GM12875 (cell line): ENCODE measurements at regions not wholly inside any gene's neighbourhood (a gene's known extent, or its start where the extent isn't known, plus 50 kb on each side); places are given as distances from the start of the nearest gene placed in this dataset.

ENCODE experiments used
- H3K4me3 ChIP-seq: one replicate; pipeline ENCODE4 v1.5.1; 2011; ENCODE audit warnings: low read depth, low read length, control low read depth
- CTCF ChIP-seq: IDR thresholded peaks from 2 replicates; pipeline ENCODE4 v1.5.1; 2011; ENCODE audit warnings: low read depth, mild to moderate bottlenecking, control low read depth, inconsistent platforms, low read length, moderate library complexity, borderline replicate concordance; ENCODE audit not compliant: insufficient read depth

GRCh38 chr1:67632356-67632755 is 52.6 kb upstream of the GADD45A start:
- TF ChIP-seq CTCF: no peak
- no peak overlapping the region for H3K4me3 ChIP-seq

GRCh38 chr1:67632811-67633655 is 52.0 kb upstream of the GADD45A start:
- H3K4me3 ChIP-seq: no peak overlapping the region
- no peak for TF ChIP-seq CTCF

GRCh38 chr1:67634396-67634935 is 50.5 kb upstream of the GADD45A start:
- H3K4me3 ChIP-seq: no peak overlapping the region
- TF ChIP-seq CTCF: no peak

- TF ChIP-seq CTCF: no peak
- no peak overlapping the region for H3K4me3 ChIP-seq
Measured at GRCh38 chr1:67635055-67635809, 49.8 kb upstream of the GADD45A start.
